ENCODE measurements at regions not wholly inside any gene's neighbourhood (a gene's known extent, or its start where the extent isn't known, plus 50 kb on each side); places are given as distances from the start of the nearest gene placed in this dataset.
"Not testable (repeated sequence)": the region's sequence is repeated elsewhere in the genome, so short reads cannot be mapped to it uniquely, and the experiment has no call there.

DNA sequence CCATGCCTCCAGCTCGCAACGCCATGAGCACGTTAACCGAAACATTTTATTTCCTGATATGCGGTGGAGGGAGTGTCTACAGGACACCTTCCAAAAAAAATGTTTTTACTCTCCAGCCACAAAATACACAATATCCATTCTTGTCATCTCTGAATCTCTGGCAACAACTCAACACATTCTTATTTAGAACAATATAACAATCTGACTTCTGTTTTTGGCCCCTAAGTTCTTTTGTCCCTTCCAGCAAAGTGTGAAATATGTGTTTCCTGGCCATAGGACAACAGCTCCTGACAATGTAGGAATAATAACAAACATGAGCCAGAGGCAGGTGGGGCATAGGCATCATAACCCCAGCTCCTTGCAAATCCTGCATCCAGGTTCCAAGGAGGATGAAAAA is 163.0 kb downstream of the DDX1 start:
- DNase-seq (no peak), FAIRE-seq (no peak)

DNA sequence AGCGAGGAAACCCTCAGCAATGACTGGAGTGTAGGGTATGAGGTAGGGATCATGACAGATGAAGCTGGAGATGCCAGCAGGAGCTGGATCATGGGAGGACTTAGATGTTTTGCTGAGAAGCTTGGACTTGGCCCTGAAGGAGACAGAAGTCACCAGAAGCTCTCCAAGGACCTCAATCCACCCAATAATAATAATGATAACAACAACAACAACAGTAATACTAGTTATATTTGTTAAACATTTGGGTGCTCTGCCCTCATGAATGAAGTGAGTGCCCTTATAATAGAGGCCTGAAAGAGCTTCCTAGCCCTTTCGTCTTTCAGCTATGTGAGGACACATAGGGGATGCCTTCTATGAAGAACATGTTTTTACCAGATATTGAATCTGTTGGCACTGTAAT is 163.9 kb downstream of the DDX1 start:
- H3K36me3 ChIP-seq (ENCODE audit: control insufficient read depth in 3 of 3, insufficient read depth in 2 of 3, low read depth in 1 of 3, low read length in 3 of 3): no peaks in the 10 kb centered on the region
- 86 to 93% (median 93%) methylated on average over 2 of the region's 2 CpGs for WGBS, 3 donors
- DNase-seq (no peak), FAIRE-seq (no peak)
- peaks cover 0 to 11% of the 10 kb centered on the region in 2 donors for H3K9me3 ChIP-seq (ENCODE audit: control insufficient read depth in 2 of 2, insufficient read depth in 1 of 2, low read depth in 1 of 2, low read length in 1 of 2)
- H3K4me1 ChIP-seq (ENCODE audit: control insufficient read depth in 3 of 3, insufficient read depth in 2 of 3, low read depth in 1 of 3, low read length in 2 of 3): no peaks in the 10 kb centered on the region
- H3K27ac ChIP-seq (ENCODE audit: low read depth in 1 of 3, low read length in 2 of 3): no peak overlapping the region
- H3K27me3 ChIP-seq (ENCODE audit: control insufficient read depth in 3 of 3, insufficient read depth in 3 of 3, low read length in 3 of 3): no peaks in the 10 kb centered on the region
- H3K4me3 ChIP-seq (ENCODE audit: low read depth in 1 of 3, low read length in 3 of 3): no peak overlapping the region

More for the DNA sequence above, 163.0 kb downstream of the DDX1 start:
- H3K9me3 ChIP-seq (ENCODE audit: control insufficient read depth in 2 of 2, insufficient read depth in 1 of 2, low read depth in 1 of 2, low read length in 1 of 2): peaks cover 0 to 8% of the 10 kb centered on the region in 2 donors
- H3K27ac ChIP-seq (ENCODE audit: low read depth in 1 of 3, low read length in 2 of 3): no peak overlapping the region
- H3K27me3 ChIP-seq (ENCODE audit: control insufficient read depth in 3 of 3, insufficient read depth in 3 of 3, low read length in 3 of 3): no peaks in the 10 kb centered on the region
- H3K4me3 ChIP-seq (ENCODE audit: low read depth in 1 of 3, low read length in 3 of 3): no peak overlapping the region
- H3K36me3 ChIP-seq (ENCODE audit: control insufficient read depth in 3 of 3, insufficient read depth in 2 of 3, low read depth in 1 of 3, low read length in 3 of 3): peaks cover 0 to under 1% (median 0%) of the 10 kb centered on the region in 3 donors
- no peaks in the 10 kb centered on the region for H3K4me1 ChIP-seq (ENCODE audit: control insufficient read depth in 3 of 3, insufficient read depth in 2 of 3, low read depth in 1 of 3, low read length in 2 of 3)
- WGBS, 3 donors: 83 to 95% (median 93%) methylated on average over 5 of the region's 5 CpGs

DNA sequence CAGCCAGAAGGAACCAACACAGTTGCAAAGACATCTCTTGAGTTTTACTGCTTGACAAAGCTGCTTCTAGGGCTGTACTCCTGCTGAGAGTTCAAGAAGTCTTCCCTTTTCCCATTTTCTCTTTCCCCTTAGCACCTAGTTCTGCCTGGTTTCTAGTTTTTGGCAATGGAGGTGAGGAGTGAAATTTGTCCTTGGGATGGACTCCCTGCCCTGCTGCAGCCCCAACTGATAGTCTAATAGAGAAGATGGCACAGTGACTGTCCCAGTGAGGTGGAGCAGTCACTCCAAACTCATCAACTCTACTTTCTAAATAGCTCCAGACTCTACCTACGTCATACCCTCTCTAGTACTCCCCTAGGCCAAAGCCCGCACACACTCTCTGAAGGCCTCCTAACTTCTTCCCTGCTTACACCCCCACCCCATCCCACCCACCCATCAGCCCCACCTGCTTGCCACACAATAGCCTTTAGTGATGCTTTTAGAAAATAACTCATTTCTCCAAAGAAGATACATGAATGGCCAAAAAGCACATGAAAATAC is 164.4 kb downstream of the DDX1 start:
- H3K9me3 ChIP-seq (ENCODE audit: control insufficient read depth in 2 of 2, insufficient read depth in 1 of 2, low read depth in 1 of 2, low read length in 1 of 2): peaks cover 0 to 11% of the 10 kb centered on the region in 2 donors
- no peak for FAIRE-seq

DNA sequence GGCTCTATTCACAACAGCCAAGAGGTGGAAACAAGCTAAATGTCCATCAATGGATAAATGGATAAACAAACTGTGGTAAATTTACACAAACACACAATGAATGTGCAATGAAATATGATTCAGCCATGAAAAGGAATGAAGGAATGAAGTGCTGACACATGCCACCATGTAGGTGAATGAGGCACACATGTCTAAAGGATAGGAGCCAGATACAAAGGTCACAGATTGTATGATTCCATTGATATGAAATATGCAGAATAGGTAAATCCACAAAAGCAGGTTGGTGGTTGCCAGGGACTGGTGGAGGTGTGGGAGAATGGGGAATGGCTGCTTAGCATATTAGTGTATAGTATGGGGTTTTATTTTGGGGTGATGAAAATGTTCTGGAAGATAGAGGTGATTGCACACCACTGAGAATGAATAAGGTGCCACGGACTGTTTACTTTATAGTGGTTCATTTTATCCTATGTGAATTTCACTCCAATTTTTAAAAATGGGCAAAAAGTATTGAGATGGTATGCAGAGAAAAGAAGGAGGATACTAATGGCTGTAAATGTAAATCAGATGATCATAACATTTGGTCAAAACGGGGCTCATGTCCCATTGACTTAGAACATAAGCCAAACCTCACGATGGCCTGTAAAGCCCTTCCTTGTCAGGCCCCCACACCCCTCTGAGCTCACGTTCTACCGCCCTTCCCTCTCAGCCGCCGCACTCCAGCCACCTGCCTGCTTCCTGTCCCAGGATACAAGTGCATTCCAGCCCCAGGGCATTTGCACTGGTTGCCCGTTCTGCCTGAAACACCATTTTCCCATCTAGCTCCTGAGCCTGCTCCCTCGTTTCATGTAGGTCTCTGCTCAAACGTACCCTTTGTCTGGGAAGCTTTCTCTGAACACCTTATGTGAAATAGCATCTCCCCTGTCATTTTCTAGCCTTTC is 165.5 kb downstream of the DDX1 start:
- 82 to 90% (median 87%) methylated on average over 10 of the region's 10 CpGs for whole genome bisulfite sequencing, 3 donors
- DNase-seq (peak in 1 of 2 donors; percentile 7), FAIRE-seq (no peak)
- Histone ChIP-seq H3K27me3 (ENCODE audit: control insufficient read depth in 3 of 3, insufficient read depth in 3 of 3, low read length in 3 of 3) (peaks cover 0 to 2% (median 0%) of the 10 kb centered on the region in 3 donors), H3K9me3 (ENCODE audit: control insufficient read depth in 2 of 2, insufficient read depth in 1 of 2, low read depth in 1 of 2, low read length in 1 of 2) (peaks cover 0 to 11% of the 10 kb centered on the region in 2 donors), H3K4me3 (ENCODE audit: low read depth in 1 of 3, low read length in 3 of 3) (no peak overlapping the region), H3K36me3 (ENCODE audit: control insufficient read depth in 3 of 3, insufficient read depth in 2 of 3, low read depth in 1 of 3, low read length in 3 of 3) (no peaks in the 10 kb centered on the region), H3K27ac (ENCODE audit: low read depth in 1 of 3, low read length in 2 of 3) (no peak overlapping the region), H3K4me1 (ENCODE audit: control insufficient read depth in 3 of 3, insufficient read depth in 2 of 3, low read depth in 1 of 3, low read length in 2 of 3) (no peaks in the 10 kb centered on the region)

More for the DNA sequence above, 164.4 kb downstream of the DDX1 start:
- Histone ChIP-seq H3K4me1 (ENCODE audit: control insufficient read depth in 3 of 3, insufficient read depth in 2 of 3, low read depth in 1 of 3, low read length in 2 of 3) (no peaks in the 10 kb centered on the region), H3K27ac (ENCODE audit: low read depth in 1 of 3, low read length in 2 of 3) (no peak overlapping the region), H3K36me3 (ENCODE audit: control insufficient read depth in 3 of 3, insufficient read depth in 2 of 3, low read depth in 1 of 3, low read length in 3 of 3) (no peaks in the 10 kb centered on the region), H3K27me3 (ENCODE audit: control insufficient read depth in 3 of 3, insufficient read depth in 3 of 3, low read length in 3 of 3) (peaks cover 0 to 2% (median 0%) of the 10 kb centered on the region in 3 donors), H3K4me3 (ENCODE audit: low read depth in 1 of 3, low read length in 3 of 3) (no peak overlapping the region)
- no peak for DNase-seq
- WGBS, 3 donors: 90 to 93% (median 91%) methylated on average over 2 of the region's 2 CpGs

DNA sequence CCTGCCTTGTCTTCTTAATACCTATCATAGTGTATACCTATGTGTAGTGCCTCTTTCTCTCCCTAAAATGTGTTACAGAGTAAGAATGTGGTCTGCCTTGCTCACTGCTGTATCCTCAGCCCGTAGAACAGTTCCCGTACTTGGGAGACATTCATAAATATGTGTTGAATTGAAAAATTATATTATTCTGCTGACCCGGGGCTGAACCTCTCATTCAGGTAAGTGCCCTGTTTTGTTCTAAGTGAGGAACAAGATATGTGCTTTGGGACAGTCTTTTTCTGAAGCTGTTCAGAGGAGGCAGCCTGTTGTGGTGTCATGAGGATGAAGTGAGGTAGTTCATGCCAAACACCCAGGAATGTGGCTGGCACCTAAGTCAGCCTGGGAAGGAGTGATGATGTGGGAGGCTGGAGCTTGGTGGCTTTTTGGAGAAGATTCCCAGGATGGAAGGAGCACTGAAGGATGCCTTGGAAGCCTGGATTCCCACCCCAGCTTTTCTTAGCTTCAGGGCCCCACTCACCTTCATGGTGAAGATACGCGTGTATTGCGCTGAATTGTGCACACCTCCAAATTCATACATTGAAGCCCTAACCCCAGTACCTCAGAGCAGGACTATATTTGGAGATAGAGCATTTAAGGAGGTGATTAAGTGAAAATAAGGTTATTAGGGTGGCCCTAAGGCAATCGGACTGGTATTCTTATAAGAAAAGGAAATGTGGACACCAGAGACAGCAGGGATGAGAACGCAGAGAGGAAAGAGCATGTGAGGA is 166.3 kb downstream of the DDX1 start:
- FAIRE-seq: no peak
- no peak overlapping the region for H3K4me3 ChIP-seq (ENCODE audit: low read depth in 1 of 3, low read length in 3 of 3)

DNA sequence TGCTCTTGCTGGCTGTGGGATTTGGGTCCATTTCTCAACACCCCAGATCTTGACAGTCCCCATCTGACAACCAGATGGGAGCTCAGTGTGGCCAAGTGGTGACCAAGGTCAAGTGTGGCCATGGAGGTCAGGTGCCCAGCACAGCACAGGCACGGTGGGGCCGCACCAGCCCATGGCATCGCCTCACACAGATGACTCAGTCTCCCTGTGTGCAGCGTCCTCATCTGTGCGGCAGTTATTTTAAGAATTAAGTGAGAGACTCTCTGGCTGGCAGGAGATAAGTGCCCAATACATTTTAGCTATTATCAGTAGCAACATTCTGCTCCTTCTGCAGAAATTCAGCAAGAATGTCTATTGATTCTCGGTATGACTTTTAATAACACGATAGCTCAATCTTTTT is 167.2 kb downstream of the DDX1 start:
- no peak for DNase-seq
- WGBS, 3 donors: 82 to 95% (median 84%) methylated on average over 7 of the region's 7 CpGs
- Histone ChIP-seq H3K27me3 (ENCODE audit: control insufficient read depth in 3 of 3, insufficient read depth in 3 of 3, low read length in 3 of 3) (peaks cover 0 to 2% (median 0%) of the 10 kb centered on the region in 3 donors), H3K9me3 (ENCODE audit: control insufficient read depth in 2 of 2, insufficient read depth in 1 of 2, low read depth in 1 of 2, low read length in 1 of 2) (peaks cover 0 to 11% of the 10 kb centered on the region in 2 donors), H3K36me3 (ENCODE audit: control insufficient read depth in 3 of 3, insufficient read depth in 2 of 3, low read depth in 1 of 3, low read length in 3 of 3) (no peaks in the 10 kb centered on the region), H3K4me3 (ENCODE audit: low read depth in 1 of 3, low read length in 3 of 3) (no peak overlapping the region), H3K4me1 (ENCODE audit: control insufficient read depth in 3 of 3, insufficient read depth in 2 of 3, low read depth in 1 of 3, low read length in 2 of 3) (no peaks in the 10 kb centered on the region), H3K27ac (ENCODE audit: low read depth in 1 of 3, low read length in 2 of 3) (no peak overlapping the region)
- no peak for FAIRE-seq

More for the DNA sequence above, 166.3 kb downstream of the DDX1 start:
- no peak overlapping the region for H3K27ac ChIP-seq (ENCODE audit: low read depth in 1 of 3, low read length in 2 of 3)
- no peaks in the 10 kb centered on the region for H3K36me3 ChIP-seq (ENCODE audit: control insufficient read depth in 3 of 3, insufficient read depth in 2 of 3, low read depth in 1 of 3, low read length in 3 of 3)
- no peaks in the 10 kb centered on the region for H3K4me1 ChIP-seq (ENCODE audit: control insufficient read depth in 3 of 3, insufficient read depth in 2 of 3, low read depth in 1 of 3, low read length in 2 of 3)
- 94 to 95% (median 94%) methylated on average over 8 of the region's 8 CpGs for WGBS, 3 donors
- DNase-seq: no peak
- H3K27me3 ChIP-seq (ENCODE audit: control insufficient read depth in 3 of 3, insufficient read depth in 3 of 3, low read length in 3 of 3): peaks cover 0 to 2% (median 0%) of the 10 kb centered on the region in 3 donors
- H3K9me3 ChIP-seq (ENCODE audit: control insufficient read depth in 2 of 2, insufficient read depth in 1 of 2, low read depth in 1 of 2, low read length in 1 of 2): peaks cover 0 to 11% of the 10 kb centered on the region in 2 donors

DNA sequence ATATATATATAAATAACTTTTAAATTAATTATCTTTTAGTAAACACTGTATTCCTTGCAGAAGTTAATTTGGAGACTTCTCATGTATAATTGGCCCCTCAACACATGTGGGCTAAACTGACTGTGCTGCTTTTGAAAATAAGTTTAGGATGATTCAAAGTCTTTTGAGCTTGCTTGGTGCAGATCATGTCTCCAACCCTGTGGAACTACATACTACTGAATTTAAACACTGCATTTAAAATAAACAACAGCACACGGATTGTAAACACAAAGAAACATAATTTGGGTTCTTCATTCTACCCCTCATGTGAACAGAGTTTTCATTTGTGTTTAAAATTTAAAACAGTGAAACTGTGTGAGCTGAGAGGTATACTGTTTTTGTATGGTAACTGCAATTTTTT is 167.7 kb downstream of the DDX1 start:
- no peak overlapping the region for H3K4me3 ChIP-seq (ENCODE audit: low read depth in 1 of 3, low read length in 3 of 3)
- 72 to 88% (median 76%) methylated on average over 1 of the region's 1 CpG for WGBS, 3 donors
- no peaks in the 10 kb centered on the region for H3K36me3 ChIP-seq (ENCODE audit: control insufficient read depth in 3 of 3, insufficient read depth in 2 of 3, low read depth in 1 of 3, low read length in 3 of 3)
- DNase-seq (no peak), FAIRE-seq (no peak)
- H3K27ac ChIP-seq (ENCODE audit: low read depth in 1 of 3, low read length in 2 of 3): no peak overlapping the region
- peaks cover 0 to 2% (median 0%) of the 10 kb centered on the region in 3 donors for H3K27me3 ChIP-seq (ENCODE audit: control insufficient read depth in 3 of 3, insufficient read depth in 3 of 3, low read length in 3 of 3)
- no peaks in the 10 kb centered on the region for H3K4me1 ChIP-seq (ENCODE audit: control insufficient read depth in 3 of 3, insufficient read depth in 2 of 3, low read depth in 1 of 3, low read length in 2 of 3)
- H3K9me3 ChIP-seq (ENCODE audit: control insufficient read depth in 2 of 2, insufficient read depth in 1 of 2, low read depth in 1 of 2, low read length in 1 of 2): peaks cover 0 to 11% of the 10 kb centered on the region in 2 donors

DNA sequence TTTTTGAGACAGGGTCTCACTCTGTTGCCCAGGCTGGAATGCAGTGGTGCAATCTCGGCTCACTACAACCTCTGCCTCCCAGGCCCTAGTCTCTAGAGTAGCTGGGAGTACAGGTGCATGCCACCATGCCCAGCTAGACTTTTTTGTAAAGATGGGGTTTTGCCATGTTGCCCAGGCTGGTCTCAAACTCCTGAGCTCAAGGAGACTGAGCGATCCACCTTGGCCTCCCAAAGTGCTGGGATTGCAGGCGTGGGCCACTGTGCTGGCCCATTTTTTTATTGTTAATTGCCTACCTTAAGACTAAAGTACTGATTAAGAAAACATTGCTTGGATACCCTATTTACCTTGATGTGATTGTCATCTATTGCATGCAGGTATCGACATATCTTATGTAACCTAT is 168.1 kb downstream of the DDX1 start:
- FAIRE-seq; H3K4me1 ChIP-seq (ENCODE audit: control insufficient read depth in 3 of 3, insufficient read depth in 2 of 3, low read depth in 1 of 3, low read length in 2 of 3); H3K27ac ChIP-seq (ENCODE audit: low read depth in 1 of 3, low read length in 2 of 3); H3K4me3 ChIP-seq (ENCODE audit: low read depth in 1 of 3, low read length in 3 of 3); H3K27me3 ChIP-seq (ENCODE audit: control insufficient read depth in 3 of 3, insufficient read depth in 3 of 3, low read length in 3 of 3); DNase-seq; H3K36me3 ChIP-seq (ENCODE audit: control insufficient read depth in 3 of 3, insufficient read depth in 2 of 3, low read depth in 1 of 3, low read length in 3 of 3): not testable (repeated sequence)
- H3K9me3 ChIP-seq (ENCODE audit: control insufficient read depth in 2 of 2, insufficient read depth in 1 of 2, low read depth in 1 of 2, low read length in 1 of 2): peaks cover 0 to 11% of the 10 kb centered on the region in 2 donors
- WGBS, 3 donors: 65 to 84% (median 66%) methylated on average over 4 of the region's 4 CpGs

Measured in small intestine (tissue), 7 donors.